Panc1 (cell line): ENCODE measurements at regions not wholly inside any gene's neighbourhood (a gene's known extent, or its start where the extent isn't known, plus 50 kb on each side); places are given as distances from the start of the nearest gene placed in this dataset.

Source experiments
- POLR2AphosphoS5 ChIP-seq: IDR thresholded peaks from 2 replicates; pipeline ENCODE4 v1.6.1; 2012; ENCODE audit warnings: mild to moderate bottlenecking, low read depth, low read length, moderate library complexity
- TCF7L2 ChIP-seq: IDR thresholded peaks from 2 replicates; pipeline ENCODE4 v1.6.1; 2011; ENCODE audit warnings: mild to moderate bottlenecking, low read depth, low read length, inconsistent platforms
- TF ChIP-seq, protein P1 (sequence below): fragments of 450-650 bp; IDR thresholded peaks from 2 replicates; pipeline ENCODE4 v1.5.1; 2017; ENCODE audit warnings: mild to moderate bottlenecking
- TF ChIP-seq, protein P2 (sequence below), 2 experiments: IDR thresholded peaks; 2 replicates each; pipeline ENCODE4 v1.6.1; 2011 to 2012; ENCODE audit warnings: low read depth in 2 of 2, control low read depth in 1 of 2, low read length in 1 of 2, mild to moderate bottlenecking in 1 of 2, moderate library complexity in 1 of 2; ENCODE audit not compliant: insufficient read depth in 1 of 2

DNA sequence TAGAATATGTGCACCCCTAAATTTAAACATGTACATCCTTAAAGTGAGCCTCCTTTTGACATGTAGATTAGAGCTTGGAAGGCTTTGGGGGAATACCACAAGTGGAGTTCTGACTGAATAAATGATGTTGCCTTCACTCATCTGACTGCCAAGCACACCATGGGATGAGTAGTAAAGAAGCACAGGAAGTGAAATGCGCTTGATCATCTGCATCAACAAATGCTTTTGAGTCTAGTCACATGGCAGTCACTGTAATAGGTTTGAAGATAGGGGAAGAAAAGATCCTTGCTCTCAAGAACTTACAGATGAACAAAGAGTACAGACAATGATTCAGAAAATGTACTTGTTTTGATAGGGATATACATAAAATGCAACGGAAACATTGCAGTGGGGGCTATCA is 62.0 kb upstream of the STARD4 start:
- TF ChIP-seq, protein P1, sequence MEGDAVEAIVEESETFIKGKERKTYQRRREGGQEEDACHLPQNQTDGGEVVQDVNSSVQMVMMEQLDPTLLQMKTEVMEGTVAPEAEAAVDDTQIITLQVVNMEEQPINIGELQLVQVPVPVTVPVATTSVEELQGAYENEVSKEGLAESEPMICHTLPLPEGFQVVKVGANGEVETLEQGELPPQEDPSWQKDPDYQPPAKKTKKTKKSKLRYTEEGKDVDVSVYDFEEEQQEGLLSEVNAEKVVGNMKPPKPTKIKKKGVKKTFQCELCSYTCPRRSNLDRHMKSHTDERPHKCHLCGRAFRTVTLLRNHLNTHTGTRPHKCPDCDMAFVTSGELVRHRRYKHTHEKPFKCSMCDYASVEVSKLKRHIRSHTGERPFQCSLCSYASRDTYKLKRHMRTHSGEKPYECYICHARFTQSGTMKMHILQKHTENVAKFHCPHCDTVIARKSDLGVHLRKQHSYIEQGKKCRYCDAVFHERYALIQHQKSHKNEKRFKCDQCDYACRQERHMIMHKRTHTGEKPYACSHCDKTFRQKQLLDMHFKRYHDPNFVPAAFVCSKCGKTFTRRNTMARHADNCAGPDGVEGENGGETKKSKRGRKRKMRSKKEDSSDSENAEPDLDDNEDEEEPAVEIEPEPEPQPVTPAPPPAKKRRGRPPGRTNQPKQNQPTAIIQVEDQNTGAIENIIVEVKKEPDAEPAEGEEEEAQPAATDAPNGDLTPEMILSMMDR, result no peak
- TF ChIP-seq, protein P2, sequence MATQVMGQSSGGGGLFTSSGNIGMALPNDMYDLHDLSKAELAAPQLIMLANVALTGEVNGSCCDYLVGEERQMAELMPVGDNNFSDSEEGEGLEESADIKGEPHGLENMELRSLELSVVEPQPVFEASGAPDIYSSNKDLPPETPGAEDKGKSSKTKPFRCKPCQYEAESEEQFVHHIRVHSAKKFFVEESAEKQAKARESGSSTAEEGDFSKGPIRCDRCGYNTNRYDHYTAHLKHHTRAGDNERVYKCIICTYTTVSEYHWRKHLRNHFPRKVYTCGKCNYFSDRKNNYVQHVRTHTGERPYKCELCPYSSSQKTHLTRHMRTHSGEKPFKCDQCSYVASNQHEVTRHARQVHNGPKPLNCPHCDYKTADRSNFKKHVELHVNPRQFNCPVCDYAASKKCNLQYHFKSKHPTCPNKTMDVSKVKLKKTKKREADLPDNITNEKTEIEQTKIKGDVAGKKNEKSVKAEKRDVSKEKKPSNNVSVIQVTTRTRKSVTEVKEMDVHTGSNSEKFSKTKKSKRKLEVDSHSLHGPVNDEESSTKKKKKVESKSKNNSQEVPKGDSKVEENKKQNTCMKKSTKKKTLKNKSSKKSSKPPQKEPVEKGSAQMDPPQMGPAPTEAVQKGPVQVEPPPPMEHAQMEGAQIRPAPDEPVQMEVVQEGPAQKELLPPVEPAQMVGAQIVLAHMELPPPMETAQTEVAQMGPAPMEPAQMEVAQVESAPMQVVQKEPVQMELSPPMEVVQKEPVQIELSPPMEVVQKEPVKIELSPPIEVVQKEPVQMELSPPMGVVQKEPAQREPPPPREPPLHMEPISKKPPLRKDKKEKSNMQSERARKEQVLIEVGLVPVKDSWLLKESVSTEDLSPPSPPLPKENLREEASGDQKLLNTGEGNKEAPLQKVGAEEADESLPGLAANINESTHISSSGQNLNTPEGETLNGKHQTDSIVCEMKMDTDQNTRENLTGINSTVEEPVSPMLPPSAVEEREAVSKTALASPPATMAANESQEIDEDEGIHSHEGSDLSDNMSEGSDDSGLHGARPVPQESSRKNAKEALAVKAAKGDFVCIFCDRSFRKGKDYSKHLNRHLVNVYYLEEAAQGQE (IDR thresholded peaks at IDR 0.05; ENCODE audit: insufficient read depth in 1 of 2, low read depth in 2 of 2, low read length in 1 of 2), result no peak
- TF ChIP-seq TCF7L2 (no peak), POLR2AphosphoS5 (no peak)
